HG03442 (cell line): ENCODE measurements at regions not wholly inside any gene's neighbourhood (a gene's known extent, or its start where the extent isn't known, plus 50 kb on each side); places are given as distances from the start of the nearest gene placed in this dataset.

Experiments
- ATAC-seq: cut with Tn5 transposase; IDR thresholded peaks from one replicate; pipeline ENCODE4 v1.9.1; 2021; ENCODE audit warnings: mild to moderate bottlenecking, moderate library complexity; ENCODE audit not compliant: unreplicated experiment

DNA sequence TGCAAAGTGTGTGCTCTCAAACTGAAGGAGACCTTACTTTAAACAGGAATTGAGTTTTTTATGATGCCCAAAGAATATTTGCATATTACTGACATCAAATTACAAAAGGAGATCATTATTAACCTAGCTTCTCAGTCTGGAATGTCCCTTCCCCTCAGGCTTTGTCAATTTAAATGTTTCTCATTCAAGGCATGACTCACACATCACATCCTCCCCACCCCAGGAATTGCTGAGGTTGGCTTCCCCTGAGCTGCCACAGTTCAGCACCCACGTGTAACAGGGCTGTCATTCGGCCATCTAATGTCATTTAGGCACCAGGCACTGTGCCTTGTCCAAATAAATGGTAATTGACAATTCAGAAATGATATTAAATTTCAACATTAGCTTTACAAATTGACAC lies 305.9 kb upstream of the MGMT start:
- ATAC-seq = no peak

DNA sequence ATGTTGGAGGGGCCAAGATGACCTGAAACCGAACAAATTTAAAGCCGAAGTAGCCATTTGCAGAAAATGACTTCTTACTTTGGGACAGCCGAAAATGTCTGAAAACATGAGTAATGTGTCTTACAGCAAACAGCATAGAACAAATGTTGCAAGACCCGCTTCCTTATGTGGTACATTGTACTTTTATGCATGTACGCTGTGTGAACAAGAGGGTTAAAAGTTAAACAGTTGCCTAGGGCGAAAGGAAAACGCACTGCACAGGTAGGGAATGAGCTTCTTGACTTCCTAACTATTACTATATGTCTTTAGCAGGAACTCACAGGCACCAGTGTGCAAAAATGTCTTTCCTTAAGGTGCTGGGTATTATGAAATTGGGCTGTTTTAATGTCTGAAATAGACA lies 303.5 kb upstream of the MGMT start:
- no peak for ATAC-seq

DNA sequence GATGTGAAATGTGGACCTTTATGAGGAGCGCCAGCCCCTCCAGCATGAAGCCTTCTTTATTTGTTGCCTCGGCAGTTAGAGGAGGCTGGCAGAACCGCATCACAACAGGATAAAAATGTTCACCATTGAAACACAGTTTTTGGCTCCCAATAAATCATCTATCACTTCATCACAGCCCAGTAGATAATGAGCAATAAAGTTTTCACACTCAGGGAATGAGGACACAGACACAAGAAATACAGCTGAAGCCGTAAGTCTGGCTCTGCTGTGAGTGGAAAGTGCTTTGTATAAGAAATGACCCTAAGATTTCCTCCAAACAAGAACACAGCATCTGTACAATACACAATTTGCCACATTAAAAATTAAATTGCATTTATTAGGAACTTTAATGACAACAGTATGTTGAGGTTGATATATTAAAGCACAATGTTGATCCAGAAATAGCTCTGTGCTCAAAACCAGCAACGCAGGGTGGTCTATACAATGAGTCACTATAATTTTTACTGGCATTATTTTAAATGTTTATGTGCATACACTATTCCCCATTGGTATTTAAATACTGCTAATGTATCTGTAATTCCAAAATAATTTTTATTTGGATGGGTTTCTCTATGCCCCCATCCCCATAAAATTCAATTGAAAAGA lies 301.8 kb upstream of the MGMT start:
- no peak for ATAC-seq

GRCh38 chr10:129165770-129166169 lies 301.3 kb upstream of the MGMT start:
- no peak for ATAC-seq

GRCh38 chr10:129168660-129169059 lies 298.4 kb upstream of the MGMT start:
- no peak for ATAC-seq

GRCh38 chr10:129169115-129169514 lies 297.9 kb upstream of the MGMT start:
- ATAC-seq = no peak

- no peak for ATAC-seq
These were observed 296.2 kb upstream of the MGMT start for GRCh38 chr10:129170812-129171211.

GRCh38 chr10:129171812-129172211 lies 295.2 kb upstream of the MGMT start:
- ATAC-seq = no peak

DNA sequence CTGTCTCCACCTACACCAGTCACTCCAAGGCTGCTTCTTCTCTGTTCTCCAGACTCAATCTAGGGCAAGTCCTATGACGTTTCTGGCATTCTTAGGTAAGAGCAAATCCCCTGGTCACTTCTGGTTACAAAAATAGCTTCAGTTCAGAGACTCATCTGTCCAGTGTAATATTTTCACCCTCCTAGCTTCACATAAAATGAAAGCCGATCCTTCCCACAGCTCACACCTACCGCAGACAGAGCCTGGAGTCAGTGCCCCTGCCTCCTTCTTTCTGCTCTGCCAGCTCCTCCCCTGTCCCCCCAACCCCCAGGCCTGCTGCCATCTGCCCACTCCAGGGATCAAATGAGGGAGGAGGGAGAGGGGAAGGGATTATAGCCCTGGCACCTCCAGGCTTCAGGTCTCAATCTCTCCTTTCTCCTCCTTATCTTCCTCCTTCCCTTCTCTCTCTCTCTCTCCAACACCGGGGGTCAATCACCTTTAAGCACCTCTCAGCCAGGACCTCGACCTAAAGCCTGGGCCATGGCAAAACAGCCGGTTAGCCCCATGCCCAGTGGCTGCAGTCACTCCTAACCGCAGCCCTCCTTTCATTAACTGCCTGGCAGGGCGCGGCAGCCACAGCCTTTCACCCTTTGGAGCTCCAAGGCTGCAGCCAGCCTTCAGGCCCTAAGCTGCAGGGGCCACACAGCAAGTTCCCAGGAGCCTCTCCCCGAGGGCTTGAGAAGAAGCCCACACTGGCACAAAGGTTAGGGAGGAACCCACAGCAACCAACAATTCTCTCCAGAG lies 292.6 kb upstream of the MGMT start:
- no peak for ATAC-seq

DNA sequence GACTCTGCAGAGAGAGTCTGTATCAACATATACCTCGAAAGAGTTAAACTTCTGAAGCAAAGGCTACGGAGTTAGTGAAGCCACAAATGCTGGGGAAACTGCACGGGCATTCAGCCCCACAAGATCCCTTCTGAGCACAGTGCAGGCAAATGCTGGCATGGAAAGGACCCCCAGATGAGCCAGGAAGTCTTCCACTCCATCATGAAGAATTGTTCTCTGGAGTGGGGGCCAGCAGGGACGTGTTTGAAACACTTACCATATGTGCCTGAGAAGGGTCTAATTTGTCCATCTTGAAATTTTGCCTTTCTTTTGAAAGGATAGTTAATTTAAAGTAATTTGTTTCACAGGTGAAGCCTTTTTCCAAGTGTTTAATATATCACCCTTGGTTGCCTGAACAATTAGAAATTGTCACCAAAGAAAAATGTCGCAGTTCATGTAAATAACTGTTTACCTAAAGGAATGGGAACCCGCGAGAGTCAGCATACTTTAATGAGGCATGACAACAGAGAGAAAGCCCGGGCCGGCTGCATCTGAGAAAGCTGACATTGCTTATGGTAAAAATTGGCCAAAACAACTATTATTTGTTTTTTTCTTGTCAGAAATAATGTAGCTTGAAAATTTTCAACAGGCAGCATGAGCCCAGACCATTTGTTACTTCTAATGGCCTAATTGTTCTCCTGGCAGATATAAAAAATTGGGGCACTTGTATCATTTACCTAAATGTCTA lies 287.6 kb upstream of the MGMT start:
- no peak for ATAC-seq

DNA sequence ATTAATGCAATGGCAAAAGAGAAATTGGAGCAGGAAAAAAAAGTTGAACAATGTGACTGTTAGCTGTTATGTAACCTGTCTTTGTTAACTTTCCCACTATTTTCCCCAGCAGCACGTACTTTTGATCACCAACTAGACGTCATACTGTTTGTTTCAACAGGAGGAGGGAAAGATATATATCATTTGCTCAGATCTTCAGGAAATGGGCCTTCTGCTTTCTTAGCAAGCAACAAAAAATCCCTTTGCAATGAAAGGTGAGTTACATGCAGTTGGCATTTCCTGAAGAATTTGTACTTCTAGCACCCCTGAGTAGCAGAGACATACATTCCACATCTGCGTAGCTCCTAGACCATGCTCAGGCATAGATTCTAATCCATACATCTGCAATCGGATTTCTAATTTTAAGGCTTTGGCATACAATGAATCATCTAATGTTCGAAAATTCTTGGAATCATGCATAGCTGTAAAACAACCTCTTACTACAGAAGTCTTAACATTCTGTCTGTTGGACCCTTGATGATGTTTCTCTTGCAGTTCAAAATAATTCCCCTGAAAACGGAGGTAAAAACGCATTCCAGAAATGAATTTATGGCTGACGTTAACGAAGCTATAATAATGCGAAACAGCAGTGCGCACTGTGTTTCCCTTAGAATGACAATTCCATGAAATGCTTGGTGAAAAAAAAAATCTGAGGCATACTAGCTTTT lies 286.9 kb upstream of the MGMT start:
- no peak for ATAC-seq

- ATAC-seq = no peak
These were observed 282.8 kb upstream of the MGMT start for GRCh38 chr10:129184196-129184595.

- ATAC-seq = no peak
These were observed 279.7 kb upstream of the MGMT start for GRCh38 chr10:129187331-129187730.

GRCh38 chr10:129191797-129192196 lies 275.2 kb upstream of the MGMT start:
- no peak for ATAC-seq

DNA sequence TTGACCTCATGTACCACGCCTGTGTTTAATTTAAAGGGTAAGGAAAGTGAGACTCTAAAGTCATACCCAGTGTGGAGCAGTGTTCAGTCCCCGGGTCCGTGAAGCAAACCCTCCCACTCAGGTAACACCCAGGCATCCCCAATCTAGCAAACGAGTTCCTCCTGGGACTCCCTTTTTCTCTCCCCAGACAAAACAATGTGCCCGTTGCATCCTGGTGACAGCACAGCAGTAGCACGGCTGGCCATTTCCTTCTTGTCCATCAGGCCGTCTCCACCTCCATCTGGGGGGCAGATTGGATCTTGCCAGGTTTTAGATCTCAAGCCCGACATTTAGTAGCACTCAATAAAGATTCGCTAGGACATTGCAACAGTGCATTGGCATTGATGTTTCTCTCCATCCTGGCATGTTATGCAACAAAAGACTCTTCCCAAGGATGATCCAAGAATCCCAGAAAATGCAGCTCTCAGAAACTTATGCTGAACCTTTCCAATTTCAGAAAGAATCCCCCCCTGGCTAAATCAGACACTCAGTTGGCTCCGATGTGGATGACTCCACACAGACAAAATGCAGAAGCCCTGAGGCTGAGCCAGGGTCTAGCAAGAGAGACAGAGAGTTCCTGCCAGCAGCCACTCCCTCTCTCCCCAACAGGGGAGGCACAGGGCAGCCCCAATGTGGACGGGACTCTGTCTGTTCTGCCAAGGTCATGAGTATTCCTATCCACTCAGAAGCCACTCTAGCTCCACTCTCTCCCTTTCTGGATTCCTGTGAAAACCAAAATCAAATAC lies 274.5 kb upstream of the MGMT start:
- no peak for ATAC-seq

GRCh38 chr10:129193148-129193547 lies 273.9 kb upstream of the MGMT start:
- no peak for ATAC-seq

- no peak for ATAC-seq
These were observed 272.7 kb upstream of the MGMT start for GRCh38 chr10:129194181-129194870.

DNA sequence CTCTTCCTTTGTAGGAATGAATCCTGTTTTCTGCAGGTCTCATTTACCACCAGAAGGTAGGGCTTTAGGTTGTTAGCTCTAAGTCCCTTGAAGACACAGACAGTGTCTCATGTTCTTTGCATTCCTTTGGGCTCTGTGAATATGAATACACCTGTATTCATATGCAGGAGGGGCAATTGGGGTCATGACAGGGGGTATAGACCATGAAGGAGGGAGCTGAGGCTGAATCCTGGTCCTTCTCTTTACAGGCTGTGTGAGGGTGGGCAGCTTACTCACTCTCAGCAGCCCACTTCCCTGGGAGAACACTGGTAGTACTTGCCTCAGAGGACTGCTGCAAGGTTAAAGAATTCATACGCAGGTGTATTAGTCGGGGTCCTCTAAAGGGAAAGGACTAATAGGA lies 267.2 kb upstream of the MGMT start:
- ATAC-seq = no peak

- ATAC-seq = no peak
These were observed 263.2 kb upstream of the MGMT start for GRCh38 chr10:129203819-129204218.

GRCh38 chr10:129207297-129207696 lies 259.7 kb upstream of the MGMT start:
- no peak for ATAC-seq
